ENCODE measurements at regions not wholly inside any gene's neighbourhood (a gene's known extent, or its start where the extent isn't known, plus 50 kb on each side); places are given as distances from the start of the nearest gene placed in this dataset.
A peak's percentile ranks its signal among the peaks of the same experiment; 100 is the strongest.

- DNase-seq (ENCODE audit: low read depth), result no peak
Measured at GRCh38 chr16:61596655-61597054, 439.6 kb downstream of the CDH8 start.

- DNase-seq (ENCODE audit: low read depth), result no peak
Measured at GRCh38 chr16:61595605-61596004, 440.6 kb downstream of the CDH8 start.

GRCh38 chr16:61590577-61590976 lies 445.7 kb downstream of the CDH8 start:
- DNase-seq (ENCODE audit: low read depth), result no peak

- DNase-seq (ENCODE audit: low read depth), result no peak
Measured at GRCh38 chr16:61587526-61587925, 448.7 kb downstream of the CDH8 start.

GRCh38 chr16:61581417-61582046 lies 454.7 kb downstream of the CDH8 start:
- no peak for DNase-seq (ENCODE audit: low read depth)

- no peak for DNase-seq (ENCODE audit: low read depth)
Measured at GRCh38 chr16:61580579-61580978, 455.7 kb downstream of the CDH8 start.

DNA sequence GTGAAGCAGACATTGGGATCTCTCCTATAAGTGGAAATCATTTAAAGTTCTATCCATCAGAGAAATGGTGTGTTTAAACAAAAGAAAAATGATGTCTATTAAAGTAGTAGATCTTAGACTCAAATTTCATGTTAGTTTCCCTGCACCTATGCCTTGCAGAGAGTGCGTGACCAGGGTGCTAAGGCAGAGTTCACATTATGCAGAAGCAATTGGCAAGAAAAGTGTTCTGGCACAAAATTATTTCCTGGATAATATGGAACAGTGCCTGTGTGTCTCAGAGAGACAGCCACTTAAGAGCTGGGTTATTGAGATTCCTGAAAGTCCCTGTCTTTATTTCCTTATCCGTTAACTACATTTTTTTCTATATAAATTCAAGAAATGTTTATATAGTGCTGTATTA lies 457.0 kb downstream of the CDH8 start:
- DNase-seq (ENCODE audit: low read depth), result no peak

- no peak for DNase-seq (ENCODE audit: low read depth)
Measured at GRCh38 chr16:61576476-61576875, 459.8 kb downstream of the CDH8 start.

GRCh38 chr16:61575617-61576016 lies 460.6 kb downstream of the CDH8 start:
- DNase-seq (ENCODE audit: low read depth), result no peak

DNA sequence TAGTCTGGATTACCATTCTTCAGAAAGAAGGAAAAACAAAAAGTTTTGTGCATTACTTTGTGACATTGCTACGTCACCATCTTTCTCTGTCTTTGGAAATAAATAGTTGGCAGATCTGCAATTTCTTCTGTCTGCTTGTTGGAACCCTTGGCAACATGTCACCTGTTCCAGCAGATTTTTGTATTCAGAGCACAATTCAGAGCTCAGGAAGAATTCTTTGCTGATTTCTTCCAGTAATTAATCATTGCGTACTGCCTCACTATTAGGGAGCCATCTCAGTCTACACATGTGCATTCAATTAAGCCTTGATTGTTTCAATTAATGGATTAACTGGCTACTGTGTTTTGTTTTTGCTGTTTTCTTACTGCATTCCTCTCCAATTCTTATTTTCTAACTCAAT lies 467.2 kb downstream of the CDH8 start:
- DNase-seq (ENCODE audit: low read depth), result no peak

GRCh38 chr16:61564716-61565115 lies 471.5 kb downstream of the CDH8 start:
- no peak for DNase-seq (ENCODE audit: low read depth)

DNA sequence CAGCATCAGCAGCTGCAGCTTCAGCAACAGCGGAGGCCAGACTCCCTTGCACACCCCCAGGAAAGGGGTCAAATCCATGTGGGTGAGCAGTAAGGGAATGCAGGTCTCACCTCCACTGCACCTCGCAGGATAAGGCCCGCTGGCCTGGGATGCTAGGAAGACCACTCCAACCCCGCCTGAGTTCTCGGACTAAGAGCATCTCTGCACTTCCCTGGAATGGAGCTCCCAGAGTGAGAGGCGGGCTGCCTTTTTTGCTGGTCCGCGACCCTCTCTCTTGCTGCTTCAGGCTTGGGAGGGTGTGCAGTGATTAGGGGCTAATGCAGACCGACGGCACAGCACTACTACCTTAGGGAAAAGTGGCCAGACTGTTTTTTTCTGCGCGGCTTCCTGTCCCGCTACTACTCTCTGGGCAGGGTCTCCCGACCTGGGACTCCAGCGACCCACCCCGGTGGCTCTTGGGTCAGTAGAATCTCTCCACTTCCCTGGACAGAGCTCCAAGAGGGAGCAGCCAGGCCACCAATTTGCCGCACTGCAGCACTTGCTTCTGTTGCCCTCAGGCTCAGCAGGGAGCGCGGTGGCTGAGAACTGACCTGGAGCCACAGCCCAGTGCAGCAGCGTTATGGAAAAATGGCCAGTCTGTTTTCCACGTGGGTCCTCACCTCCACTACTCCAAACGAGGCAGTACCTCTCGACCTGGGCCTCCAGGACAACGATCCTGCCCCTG lies 480.4 kb downstream of the CDH8 start:
- no peak for DNase-seq (ENCODE audit: low read depth)

DNA sequence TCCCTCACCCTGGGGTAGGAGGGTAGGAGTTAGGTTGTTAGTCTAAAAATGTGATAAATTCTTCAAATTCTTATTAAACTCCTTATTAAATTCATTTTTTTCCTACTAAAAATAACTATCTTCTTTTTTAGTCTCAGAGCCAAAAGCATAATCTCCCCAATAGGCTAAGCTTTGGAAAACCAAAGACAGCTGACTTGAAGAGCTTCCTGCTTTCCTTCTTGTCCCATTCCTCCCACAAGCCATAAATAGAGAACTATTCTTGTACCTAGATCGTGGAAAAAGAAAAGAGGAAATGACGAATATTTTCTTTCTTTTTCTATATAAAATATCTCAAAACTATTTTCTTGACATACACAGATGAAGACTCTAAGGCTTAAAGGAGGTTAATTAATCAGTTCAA lies 486.9 kb downstream of the CDH8 start:
- no peak for DNase-seq (ENCODE audit: low read depth)

DNA sequence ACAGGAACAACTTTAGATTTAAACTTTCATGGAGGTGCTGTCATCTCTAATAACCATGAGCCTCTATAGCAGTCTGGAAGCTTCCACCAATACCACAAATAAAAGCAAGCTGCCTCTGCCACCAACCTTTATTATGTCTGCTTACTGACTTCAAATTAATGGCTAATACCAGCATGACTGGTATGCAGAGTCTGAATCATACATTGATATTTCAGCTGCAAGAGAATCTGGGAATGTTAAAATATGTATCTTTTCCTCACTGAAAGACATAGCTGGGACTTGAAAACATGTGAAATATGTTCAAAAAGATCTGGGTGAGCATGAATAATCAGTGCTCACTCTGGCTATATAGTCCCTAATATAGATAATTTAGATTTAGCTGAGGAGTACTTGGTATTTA lies 488.6 kb downstream of the CDH8 start:
- peak; percentile 5 for DNase-seq (ENCODE audit: low read depth)

GRCh38 chr16:61544165-61544564 lies 492.1 kb downstream of the CDH8 start:
- no peak for DNase-seq (ENCODE audit: low read depth)

DNA sequence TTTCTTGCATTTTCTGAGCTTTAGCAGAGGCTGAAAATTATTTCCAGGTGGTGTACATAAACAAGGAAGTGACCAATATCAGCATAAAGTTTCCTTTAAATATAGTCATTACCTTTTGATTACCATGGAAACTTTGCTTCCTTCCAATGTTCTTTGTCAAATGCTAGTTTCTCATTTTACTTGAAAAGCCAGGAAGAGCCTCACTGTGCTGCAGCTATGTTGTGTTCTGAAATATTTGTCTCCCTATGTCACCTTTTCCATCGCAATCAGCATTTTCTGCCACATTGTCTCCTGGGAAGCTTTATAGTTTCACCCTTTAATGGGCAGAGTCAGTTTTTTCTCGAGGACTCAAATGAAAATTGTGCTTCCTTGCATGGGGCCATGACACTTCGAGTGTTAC lies 496.0 kb downstream of the CDH8 start:
- no peak for DNase-seq (ENCODE audit: low read depth)

GRCh38 chr16:61530697-61531096 lies 505.5 kb downstream of the CDH8 start:
- DNase-seq (ENCODE audit: low read depth), result no peak

DNA sequence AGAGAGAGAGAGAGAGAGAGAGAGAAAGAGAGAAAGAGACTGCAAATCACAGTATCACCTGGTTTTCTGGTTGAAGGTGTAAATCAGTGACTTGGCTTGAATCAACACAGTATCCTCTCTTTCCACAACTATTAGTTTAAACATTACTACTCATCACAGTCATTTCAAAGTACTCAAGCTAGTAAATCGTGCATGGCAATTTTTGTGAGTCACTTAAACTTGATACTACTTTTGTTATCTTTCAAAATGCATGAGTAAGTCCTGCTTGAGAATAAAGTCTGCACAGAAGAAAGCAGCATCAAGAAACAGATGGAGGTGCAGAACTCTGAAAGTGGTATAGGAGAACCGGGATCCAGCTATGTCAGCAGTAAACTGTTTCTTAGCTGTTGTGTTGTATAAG lies 535.4 kb downstream of the CDH8 start:
- peak; percentile 1 for DNase-seq (ENCODE audit: low read depth)

- no peak for DNase-seq (ENCODE audit: low read depth)
Measured at GRCh38 chr16:61480250-61480649, 556.0 kb downstream of the CDH8 start.

- DNase-seq (ENCODE audit: low read depth), result no peak
Measured at GRCh38 chr16:61471737-61472136, 564.5 kb downstream of the CDH8 start.

DNA sequence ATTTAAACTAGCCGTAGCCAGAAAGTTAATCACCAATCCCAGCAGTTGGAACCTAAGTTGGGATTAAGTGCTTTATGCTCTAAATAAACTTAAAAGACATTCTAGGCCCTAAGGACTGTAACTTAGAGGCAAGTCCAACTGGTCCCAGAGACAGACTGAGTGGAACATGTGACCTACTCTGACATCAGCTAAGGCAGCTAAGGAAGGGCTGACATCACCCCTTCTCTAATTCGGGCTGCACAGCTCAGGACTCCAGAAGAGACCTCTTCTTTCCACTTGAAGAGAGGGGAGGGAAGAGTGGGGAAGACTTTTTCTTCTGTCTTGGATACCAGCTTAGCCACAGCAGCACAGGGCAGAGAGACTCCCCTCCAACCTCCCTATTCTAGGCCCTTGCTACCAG lies 565.2 kb downstream of the CDH8 start:
- DNase-seq (ENCODE audit: low read depth), result no peak

- no peak for DNase-seq (ENCODE audit: low read depth)
Measured at GRCh38 chr16:61465285-61465684, 571.0 kb downstream of the CDH8 start.

- no peak for DNase-seq (ENCODE audit: low read depth)
Measured at GRCh38 chr16:61460020-61460419, 576.2 kb downstream of the CDH8 start.

GRCh38 chr16:61435346-61435745 lies 600.9 kb downstream of the CDH8 start:
- DNase-seq (ENCODE audit: low read depth), result peak; percentile 29
